Activated gamma-delta T cell treated with Interleukin-2 at 50 U/mL for 16 hours (primary cell): ENCODE measurements at regions not wholly inside any gene's neighbourhood (a gene's known extent, or its start where the extent isn't known, plus 50 kb on each side); places are given as distances from the start of the nearest gene placed in this dataset.
"Not testable (repeated sequence)": the region's sequence is repeated elsewhere in the genome, so short reads cannot be mapped to it uniquely, and the experiment has no call there.

ENCODE experiments used
- DNase-seq: peaks from one replicate; pipeline ENCODE4 v3.0.0-alpha.2; 2020

DNA sequence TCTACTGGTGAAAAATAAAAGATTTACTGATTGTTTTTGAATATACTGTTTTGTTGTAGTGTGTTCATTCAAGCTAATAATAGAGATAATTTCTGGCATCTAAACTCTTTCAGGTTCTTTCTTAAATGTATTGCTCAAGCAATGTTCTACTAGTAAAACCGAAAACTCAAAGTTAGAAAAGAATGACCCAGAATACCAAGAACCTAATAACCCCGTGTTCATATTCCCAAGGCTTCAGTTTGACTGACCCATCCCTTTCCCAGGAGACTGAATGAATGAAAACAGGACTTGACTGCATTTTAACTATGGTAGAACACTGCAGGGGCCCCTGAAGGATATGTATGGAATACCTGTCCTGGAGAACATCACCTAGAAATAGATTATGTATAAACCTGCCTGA, 375.3 kb downstream of the MAFB start:
- no peak for DNase-seq

DNA sequence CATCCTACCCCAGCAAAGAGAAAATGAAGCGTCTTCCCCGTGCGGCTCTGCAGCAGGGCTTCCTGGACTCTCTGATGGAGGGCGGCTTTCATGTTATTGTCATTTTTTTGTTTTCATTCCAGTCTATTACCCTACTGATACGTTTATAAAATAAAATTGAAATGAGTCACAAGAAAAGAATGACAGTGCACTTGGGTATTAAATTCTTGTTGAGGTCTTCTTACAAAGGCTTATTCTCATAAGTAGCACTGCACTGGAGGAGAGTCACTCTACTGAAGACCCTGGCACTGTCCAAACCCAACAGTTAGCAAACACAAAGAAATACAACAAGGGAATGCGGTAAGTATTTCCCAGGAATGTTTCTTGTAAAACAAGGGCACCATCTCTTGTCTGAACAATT, 379.3 kb downstream of the MAFB start:
- DNase-seq: no peak

DNA sequence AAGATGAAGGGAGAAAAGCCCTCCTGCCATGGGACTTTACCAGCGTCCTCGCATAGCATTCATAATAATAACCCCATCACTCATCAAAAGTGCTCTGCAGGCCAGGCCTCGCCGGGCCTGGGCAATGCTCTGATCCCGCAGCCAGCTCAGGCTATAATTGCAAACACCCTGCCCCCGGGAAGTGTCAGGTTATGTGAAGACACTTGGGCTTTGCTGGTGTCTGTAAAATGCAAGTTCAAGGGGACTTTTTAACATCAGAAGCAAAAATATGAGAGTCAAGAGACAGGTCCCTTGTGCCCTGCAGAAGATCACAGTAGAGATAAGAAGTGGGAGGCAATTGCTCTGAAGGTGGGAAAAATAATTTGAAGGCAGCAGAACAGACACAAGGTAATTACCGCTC, 381.0 kb downstream of the MAFB start:
- no peak for DNase-seq

- no peak for DNase-seq
Measured at GRCh38 chr20:40307268-40307667, 381.8 kb downstream of the MAFB start.

DNA sequence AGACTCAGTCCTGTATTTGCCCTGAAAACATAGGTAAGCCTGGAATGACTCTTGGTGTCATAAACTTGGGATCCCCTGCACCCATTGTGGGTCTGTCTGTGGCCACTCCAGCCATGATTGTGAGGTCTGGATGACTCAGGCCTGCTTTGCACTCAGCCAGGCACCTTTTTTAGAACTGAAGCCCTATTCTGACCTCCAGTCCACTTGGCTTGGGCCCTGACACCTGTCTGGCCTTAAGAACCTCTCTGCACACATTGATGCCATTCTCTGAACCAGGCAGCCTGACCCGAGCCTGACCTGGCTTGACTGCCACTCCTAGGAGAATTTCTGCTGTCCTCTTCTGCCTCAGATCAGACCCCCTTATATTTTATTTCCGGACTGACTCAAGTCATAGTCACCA, 383.7 kb downstream of the MAFB start:
- DNase-seq: no peak

- no peak for DNase-seq
Measured at GRCh38 chr20:40304119-40304613, 384.9 kb downstream of the MAFB start.

DNA sequence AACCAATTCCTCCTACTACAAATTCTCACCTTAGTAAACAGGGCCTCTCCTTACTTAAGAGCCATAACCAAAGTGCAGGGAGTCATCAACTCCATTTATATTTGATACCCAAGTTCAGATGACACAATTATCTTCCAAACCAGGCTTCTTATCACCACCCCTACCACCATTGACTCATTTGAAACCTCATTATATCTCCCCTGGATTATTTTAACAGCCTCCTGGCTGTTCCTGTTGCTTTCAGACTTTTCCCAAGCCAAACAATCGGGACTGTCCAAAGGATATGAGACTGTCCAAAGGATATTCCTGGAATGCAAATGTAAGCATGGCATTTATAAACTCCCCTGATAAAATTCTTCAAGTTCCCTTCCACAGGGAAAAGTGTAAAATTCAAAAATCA, 394.3 kb downstream of the MAFB start:
- no peak for DNase-seq

DNA sequence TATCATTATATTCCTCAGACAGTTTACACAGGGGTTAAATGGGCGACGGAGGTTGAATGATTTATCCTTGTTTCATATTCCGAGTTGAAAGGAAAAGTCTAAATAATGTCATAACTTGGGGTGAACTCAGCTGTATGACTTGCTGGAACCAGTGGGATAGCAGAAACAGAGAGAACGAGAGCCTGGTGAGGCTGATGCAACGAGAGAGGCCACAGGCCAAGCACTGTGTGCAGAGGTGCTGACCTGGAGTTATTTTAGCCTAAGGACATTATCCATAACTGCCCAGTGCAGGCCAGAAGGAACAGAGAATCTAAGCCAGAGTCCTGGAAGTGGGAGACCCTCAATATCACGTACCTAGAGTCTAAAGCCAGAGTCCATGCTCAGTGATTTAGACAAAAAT, 394.9 kb downstream of the MAFB start:
- no peak for DNase-seq

GRCh38 chr20:40293740-40294139, 395.3 kb downstream of the MAFB start:
- DNase-seq: no peak

DNA sequence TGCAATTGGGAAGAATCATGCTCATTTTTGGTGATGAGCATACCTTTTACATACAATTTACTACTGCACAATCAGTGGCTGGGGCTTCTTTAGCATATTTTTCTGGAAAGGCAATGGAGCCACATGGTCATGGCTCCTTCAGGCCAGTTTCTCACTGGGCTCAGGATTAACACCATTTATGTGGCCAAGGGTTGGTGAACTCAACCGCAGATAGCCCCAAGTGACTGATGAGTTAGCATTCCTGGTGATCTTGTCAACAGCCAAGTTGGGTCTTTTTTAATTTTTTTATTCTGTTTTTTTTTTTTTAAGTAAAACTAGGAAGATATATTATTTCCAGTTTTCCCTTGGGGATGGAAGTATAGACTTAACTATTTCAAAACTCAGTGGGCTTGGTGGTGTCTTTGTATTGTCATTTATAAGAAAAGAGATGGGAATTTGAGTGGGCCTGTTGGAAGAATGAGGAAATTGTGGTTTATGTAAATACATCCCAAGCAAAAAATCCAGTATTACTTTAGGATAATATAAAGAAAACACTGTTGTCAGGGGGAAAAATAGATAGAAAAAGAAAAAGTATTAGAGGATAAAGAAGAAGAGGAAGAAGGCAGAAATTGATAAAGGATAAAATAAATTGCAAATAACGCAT, 397.4 kb downstream of the MAFB start:
- no peak for DNase-seq

GRCh38 chr20:40287683-40288082, 401.4 kb downstream of the MAFB start:
- DNase-seq: no peak

GRCh38 chr20:40286975-40287531, 402.0 kb downstream of the MAFB start:
- DNase-seq: no peak

DNA sequence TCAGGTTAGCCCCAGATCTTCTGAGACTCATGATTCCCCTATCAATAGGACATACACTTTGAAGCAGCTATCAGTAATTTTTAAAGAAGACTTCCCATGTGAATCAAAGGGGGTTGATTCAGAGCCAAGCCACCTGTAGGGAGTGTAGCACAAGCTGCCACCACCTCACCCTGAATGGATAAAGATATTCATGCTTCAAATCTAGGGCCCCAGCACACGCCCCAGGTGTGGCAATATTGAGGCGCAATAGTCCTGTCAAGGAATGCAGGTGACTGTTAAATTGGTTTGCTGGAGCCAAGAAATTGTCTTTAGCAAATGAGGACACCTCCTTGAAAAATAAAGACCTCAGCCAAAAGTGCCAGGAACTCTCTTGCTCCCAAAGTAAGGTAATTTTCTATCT, 404.4 kb downstream of the MAFB start:
- no peak for DNase-seq

DNA sequence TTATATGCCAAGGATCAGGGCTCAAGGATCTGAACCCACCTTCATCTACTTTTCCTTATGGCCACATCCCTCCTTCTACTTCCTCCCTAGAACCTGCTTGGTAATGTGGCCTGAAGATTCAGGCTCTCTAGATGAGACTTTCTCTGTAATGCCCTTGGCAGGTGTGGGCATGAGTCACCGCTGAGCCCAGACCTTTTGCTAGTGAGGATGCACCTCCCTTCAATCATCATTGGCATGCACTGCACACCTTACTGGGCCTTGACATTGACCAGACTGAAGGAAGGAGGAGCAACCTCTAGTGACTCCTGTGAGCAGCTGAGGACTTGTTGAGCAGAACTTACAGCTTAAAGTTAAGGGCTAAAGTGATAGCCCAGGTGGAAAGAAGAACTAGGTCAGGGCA, 405.3 kb downstream of the MAFB start:
- DNase-seq: no peak

DNA sequence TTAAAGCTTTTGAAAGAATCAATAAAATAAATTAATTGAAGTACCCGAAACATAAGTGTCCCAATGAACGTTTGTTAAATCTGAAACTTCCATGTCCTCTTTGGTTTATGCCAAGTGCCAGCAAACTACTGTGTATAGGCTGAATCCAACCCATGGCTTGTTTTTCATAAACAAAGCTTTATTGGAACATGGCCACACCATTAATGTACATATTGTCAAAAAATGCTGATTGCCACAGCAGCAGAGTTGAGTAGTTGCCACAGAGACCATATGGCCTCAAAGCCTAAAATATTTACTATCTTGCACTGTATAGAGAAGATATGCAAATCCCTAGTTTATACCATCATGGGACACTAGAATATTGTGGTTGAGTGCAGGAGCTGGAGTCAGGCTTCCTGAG, 406.1 kb downstream of the MAFB start:
- no peak for DNase-seq

DNA sequence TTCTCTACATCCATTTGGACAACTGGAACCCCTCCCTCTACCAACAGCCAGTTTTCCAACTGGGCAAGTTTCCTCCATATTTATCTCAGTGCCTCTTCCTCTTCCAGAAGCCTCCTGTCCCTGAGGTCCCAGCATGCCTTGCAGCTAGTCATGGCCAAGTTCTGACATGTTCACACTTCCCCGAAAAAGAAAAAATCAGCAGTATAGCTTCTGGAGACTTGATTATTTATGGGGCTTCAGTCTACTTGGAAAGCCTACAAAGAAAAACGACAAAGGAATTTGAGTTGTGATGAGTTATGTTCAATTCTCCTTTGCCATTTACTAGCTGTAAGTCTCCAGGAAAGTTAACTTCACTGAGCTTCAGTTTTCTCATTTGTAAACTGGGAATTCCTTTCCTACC, 406.5 kb downstream of the MAFB start:
- no peak for DNase-seq

- no peak for DNase-seq
Measured at GRCh38 chr20:40280616-40281015, 408.4 kb downstream of the MAFB start.

DNA sequence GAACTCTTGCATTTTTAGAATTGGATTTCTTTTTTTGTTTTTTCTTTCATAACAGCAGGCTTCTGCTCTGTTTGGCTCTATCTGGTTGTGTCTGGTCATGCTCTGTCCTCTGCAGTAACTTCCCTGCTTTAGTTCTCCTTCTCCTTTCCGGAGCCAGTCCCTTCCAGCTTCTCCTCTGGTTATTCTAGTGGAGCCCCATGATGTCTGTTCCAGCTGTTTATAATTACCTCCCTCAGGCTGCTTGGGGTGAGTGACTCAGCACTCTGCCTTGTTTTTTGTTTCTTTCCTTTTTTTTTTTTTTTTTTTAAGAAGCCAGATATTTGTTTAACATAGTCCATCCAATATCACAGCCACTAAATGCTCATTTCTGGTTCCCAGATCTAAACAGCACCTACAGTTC, 409.6 kb downstream of the MAFB start:
- no peak for DNase-seq

DNA sequence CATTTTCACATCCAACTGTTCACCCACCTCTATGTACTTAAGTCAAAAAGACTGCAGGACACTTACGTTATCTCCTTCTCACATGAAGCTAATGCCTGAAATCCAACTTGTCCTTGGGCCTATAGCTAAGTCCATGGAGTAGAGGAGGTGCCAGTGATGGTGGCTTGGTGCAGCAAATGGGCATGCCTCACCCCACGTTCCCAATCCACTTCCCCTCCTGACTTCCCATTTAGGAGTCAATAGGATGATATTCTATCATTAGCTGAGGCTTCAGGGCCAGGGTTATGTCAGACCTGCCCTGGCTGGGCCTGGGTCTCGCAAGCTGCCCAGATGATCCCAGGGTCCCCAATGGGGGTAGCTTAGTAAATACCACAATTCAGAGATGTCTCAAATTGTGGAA, 410.4 kb downstream of the MAFB start:
- DNase-seq: no peak

DNA sequence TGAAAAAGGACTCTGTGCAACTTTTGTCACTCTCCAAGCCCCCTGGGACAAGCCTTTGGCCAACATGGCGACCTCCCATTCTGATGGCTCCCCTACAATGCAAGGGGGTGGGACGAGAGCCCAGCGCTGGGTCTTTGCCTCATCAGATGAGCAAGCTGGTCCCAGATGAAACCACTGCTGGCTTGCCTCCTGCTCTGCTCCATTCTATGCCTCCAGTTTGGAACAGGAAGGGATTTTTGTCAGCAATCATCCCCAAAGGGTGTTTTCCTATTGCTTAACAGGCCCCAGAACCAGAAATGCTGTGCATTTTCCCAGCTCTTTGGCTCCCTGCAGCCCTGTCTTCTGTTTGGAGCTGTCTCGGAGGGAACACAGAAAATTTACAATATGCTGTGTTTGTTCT, 412.7 kb downstream of the MAFB start:
- DNase-seq: no peak

- DNase-seq: no peak
Measured at GRCh38 chr20:40275738-40276137, 413.3 kb downstream of the MAFB start.

GRCh38 chr20:40274912-40275533, 414.0 kb downstream of the MAFB start:
- no peak for DNase-seq

DNA sequence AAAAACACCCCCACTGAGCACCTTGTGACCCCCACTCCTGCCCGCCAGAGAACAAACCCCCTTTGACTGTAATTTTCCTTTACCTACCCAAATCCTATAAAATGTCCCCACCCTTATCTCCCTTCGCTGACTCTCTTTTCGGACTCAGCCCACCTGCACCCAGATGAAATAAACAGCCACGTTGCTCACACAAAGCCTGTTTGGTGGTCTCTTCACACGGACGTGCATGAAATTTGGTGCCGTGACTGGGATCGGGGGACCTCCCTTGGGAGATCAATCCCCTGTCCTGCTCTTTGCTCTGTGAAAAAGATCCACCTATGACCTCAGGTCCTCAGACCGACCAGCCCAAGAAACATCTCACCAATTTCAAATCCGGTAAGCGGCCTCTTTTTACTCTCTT, 419.8 kb downstream of the MAFB start:
- DNase-seq: not testable (repeated sequence)

DNA sequence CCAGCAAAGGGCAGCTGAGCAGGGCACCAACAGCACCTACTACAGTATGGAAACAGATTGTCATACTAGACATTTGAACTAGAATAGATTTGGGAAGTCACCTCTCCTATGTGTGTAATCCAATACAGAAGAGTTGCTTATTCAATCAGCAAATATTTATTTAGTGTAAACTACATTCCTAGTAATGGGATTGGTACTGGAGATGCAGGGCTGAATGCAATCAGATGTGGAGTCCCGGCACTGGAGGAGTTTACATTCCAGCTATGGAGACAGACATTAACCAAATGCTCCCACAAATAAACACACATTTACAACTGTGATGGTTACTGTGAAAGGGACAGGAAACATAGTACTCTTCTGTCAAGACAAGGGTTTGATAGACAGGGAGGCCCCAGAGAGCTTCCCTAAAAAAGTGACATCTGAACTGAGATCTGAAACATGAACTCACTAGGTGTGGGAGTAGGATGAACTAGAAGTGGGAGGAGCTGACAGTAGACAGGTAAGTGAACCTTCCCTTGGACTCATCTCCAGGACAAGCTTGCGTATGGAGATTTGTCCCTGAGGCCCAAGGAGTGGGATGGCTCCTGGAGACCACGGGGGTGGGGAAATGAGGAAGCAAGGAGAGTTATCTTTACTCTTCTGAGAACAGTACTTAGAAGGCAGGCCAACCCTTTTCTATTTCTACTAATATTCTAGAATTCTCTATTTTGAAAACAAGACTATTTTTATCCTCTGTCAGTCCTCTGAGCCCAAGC, 420.5 kb downstream of the MAFB start:
- no peak for DNase-seq
